ENCODE measurements at regions not wholly inside any gene's neighbourhood (a gene's known extent, or its start where the extent isn't known, plus 50 kb on each side); places are given as distances from the start of the nearest gene placed in this dataset.
"Not testable (repeated sequence)": the region's sequence is repeated elsewhere in the genome, so short reads cannot be mapped to it uniquely, and the experiment has no call there.

DNA sequence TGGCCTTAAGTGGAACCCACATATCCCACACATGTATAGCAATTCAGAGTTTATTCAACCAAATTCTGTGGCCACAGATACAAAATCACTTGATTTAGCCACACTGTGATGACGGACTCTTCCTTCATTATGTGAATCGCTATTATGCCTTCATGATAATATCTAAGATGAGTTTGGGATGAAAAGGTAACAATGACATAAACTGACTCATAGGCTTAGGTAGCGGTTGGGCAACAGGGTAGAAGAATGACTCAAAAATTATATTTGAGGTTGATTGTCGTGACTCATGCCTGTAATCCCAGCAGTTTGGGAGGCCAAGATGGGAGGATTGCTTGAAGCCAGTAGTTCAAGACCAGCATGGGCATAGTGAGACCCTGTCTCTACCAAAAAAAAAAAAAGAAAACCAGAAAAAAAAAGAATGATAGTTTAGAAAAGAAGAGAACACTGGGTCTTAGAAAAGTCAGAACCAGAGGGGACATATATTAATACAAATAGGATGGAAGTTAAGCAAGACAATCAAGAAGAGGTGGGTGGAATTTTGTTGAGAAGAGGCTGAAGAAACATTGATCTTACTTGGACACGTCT, 70.4 kb upstream of the USP9X start:
- no peak for ATAC-seq (ENCODE audit: insufficient number of reproducible peaks, low FRiP score, low read depth)
- no peaks in the 10 kb centered on the region for H3K27me3 ChIP-seq (replicated peaks; ENCODE audit: insufficient read depth)
- TF ChIP-seq, protein P1, sequence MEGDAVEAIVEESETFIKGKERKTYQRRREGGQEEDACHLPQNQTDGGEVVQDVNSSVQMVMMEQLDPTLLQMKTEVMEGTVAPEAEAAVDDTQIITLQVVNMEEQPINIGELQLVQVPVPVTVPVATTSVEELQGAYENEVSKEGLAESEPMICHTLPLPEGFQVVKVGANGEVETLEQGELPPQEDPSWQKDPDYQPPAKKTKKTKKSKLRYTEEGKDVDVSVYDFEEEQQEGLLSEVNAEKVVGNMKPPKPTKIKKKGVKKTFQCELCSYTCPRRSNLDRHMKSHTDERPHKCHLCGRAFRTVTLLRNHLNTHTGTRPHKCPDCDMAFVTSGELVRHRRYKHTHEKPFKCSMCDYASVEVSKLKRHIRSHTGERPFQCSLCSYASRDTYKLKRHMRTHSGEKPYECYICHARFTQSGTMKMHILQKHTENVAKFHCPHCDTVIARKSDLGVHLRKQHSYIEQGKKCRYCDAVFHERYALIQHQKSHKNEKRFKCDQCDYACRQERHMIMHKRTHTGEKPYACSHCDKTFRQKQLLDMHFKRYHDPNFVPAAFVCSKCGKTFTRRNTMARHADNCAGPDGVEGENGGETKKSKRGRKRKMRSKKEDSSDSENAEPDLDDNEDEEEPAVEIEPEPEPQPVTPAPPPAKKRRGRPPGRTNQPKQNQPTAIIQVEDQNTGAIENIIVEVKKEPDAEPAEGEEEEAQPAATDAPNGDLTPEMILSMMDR (IDR thresholded peaks at IDR 0.05), result no peak
- no peak for DNase-seq (ENCODE audit: low spot score)
- H3K36me3 ChIP-seq, result no peaks in the 10 kb centered on the region
- no peaks in the 10 kb centered on the region for H3K9me3 ChIP-seq
- no peak overlapping the region for H3K27ac ChIP-seq
- H3K4me1 ChIP-seq (ENCODE audit: control insufficient read depth in 1 of 2, low read depth in 2 of 2), result no peaks in the 10 kb centered on the region
- H3K4me3 ChIP-seq, result no peak overlapping the region

DNA sequence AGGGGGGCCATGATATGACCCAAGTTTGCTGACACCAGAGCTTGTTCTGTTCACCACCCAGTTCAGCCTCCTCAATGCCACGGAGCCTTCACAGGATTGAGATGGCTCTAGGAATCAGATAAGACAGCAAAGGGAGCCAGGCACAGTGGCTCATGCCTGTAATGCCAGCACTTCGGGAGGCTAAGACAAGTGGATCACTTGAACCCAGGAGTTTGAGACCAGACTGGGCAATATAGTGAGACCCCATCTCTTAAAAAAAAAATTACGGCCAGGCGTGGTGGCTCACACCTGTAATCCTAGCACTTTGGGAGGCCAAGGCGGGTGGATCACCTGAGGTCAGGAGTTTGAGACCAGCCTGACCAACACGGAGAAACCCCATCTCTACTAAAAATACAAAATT, 67.5 kb upstream of the USP9X start:
- H3K4me3 ChIP-seq; ATAC-seq (ENCODE audit: insufficient number of reproducible peaks, low FRiP score, low read depth); DNase-seq (ENCODE audit: low spot score): not testable (repeated sequence)

DNA sequence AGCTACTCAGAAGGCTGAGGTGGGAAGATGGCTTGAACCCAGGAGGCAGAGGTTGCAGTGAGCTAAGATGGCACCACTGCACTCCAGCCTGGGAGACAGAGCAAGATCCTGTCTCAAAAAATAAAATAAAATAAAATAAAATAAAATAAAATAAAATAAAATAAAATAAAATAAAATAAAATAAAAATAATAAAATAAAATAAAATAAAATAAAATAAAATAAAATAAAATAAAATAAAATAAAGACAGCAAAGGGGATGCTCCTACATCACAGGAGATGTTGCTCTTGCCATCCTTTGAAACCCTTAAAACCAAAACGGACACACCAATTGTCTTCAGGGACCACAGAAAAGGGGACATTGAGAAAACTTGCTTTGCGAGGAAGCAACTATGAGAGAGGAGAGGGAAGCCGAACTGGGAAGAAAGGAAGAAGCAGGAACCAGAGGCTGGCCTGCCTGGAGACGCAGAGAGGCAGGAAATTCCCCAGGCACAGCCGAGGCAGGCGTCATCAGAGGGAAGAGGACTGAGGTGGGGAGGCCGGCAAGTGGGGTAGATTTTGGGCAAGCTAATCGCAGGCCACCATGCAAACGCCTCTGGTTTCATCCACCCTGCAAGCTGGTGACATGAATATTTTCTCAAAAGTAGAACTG, 66.7 kb upstream of the USP9X start:
- not testable (repeated sequence) for ATAC-seq (ENCODE audit: insufficient number of reproducible peaks, low FRiP score, low read depth); DNase-seq (ENCODE audit: low spot score); H3K4me3 ChIP-seq; H3K27me3 ChIP-seq (replicated peaks; ENCODE audit: insufficient read depth); H3K36me3 ChIP-seq; H3K27ac ChIP-seq; H3K4me1 ChIP-seq (ENCODE audit: control insufficient read depth in 1 of 2, low read depth in 2 of 2); H3K9me3 ChIP-seq

More for the DNA sequence above, 67.5 kb upstream of the USP9X start:
- H3K4me1 ChIP-seq (ENCODE audit: control insufficient read depth in 1 of 2, low read depth in 2 of 2); H3K36me3 ChIP-seq; H3K27ac ChIP-seq; H3K9me3 ChIP-seq; H3K27me3 ChIP-seq (replicated peaks; ENCODE audit: insufficient read depth): not testable (repeated sequence)

DNA sequence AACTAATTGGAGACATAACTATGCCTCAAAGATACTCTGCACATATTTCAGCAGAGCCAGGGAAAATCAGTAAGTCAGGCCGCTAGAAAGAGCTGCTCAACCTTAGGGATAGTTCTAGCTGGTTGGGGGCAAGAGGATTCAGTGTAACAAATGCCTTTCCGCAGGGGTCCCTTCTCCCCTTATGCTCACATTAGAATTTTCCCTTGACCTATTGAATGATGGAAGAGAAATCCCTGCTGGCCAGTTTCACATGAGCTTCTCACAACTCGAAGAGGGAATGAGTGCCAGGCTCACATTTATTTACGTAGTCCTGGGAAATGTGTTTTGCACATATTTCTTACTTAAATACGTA, 66.2 kb upstream of the USP9X start:
- Histone ChIP-seq H3K4me1 (ENCODE audit: control insufficient read depth in 1 of 2, low read depth in 2 of 2) (no peaks in the 10 kb centered on the region), H3K4me3 (no peak overlapping the region), H3K36me3 (no peaks in the 10 kb centered on the region), H3K27ac (no peak overlapping the region), H3K27me3 (replicated peaks; ENCODE audit: insufficient read depth) (no peaks in the 10 kb centered on the region), H3K9me3 (no peaks in the 10 kb centered on the region)
- TF ChIP-seq, protein P1 (IDR thresholded peaks at IDR 0.05), result no peak
- no peak for DNase-seq (ENCODE audit: low spot score)
- ATAC-seq (ENCODE audit: insufficient number of reproducible peaks, low FRiP score, low read depth), result no peak

DNA sequence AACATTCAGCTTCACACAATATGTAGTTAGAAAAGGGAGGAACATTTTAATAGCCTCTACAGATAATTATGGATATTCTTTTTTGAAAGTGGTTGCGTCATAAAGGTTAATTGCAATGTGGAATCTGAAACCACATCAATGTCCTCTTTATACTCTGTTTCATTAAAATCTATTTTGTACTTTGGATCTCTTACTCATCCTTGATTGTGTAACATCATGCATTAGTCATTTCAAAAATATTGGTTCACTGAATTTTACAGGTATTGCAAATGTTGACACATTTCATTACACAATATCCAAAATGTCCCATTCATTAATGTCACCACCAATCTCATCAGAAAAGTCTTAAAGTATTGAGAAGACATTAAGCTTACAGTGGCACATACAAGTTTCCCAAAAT, 62.7 kb upstream of the USP9X start:
- no peaks in the 10 kb centered on the region for H3K9me3 ChIP-seq
- no peak overlapping the region for H3K27ac ChIP-seq
- no peaks in the 10 kb centered on the region for H3K36me3 ChIP-seq
- DNase-seq (ENCODE audit: low spot score) (no peak), ATAC-seq (ENCODE audit: insufficient number of reproducible peaks, low FRiP score, low read depth) (no peak)
- TF ChIP-seq, protein P1 (IDR thresholded peaks at IDR 0.05), result no peak
- no peaks in the 10 kb centered on the region for H3K27me3 ChIP-seq (replicated peaks; ENCODE audit: insufficient read depth)
- no peak overlapping the region for H3K4me3 ChIP-seq
- H3K4me1 ChIP-seq (ENCODE audit: control insufficient read depth in 1 of 2, low read depth in 2 of 2), result no peaks in the 10 kb centered on the region

DNA sequence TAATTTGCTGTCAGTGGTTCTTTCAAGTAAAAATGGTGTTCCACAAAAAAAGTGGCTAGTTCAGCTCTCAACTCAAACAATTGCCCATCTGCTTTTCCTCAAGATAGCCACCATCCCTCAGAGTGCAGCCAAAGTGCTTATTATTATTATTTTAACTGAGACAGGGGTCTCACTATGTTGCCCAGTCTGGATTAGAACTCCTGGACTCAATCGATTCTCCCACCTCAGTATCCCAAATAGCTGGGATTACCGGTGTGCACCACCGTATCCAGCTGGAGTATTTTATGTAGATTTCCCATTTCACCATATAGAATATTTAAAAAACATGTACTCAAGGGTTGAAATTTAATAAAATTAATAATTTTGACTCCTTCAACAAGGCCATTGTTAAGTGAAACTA, 62.1 kb upstream of the USP9X start:
- H3K27me3 ChIP-seq (replicated peaks; ENCODE audit: insufficient read depth), result no peaks in the 10 kb centered on the region
- no peaks in the 10 kb centered on the region for H3K9me3 ChIP-seq
- no peak overlapping the region for H3K27ac ChIP-seq
- no peaks in the 10 kb centered on the region for H3K36me3 ChIP-seq
- TF ChIP-seq, protein P1 (IDR thresholded peaks at IDR 0.05), result no peak
- no peaks in the 10 kb centered on the region for H3K4me1 ChIP-seq (ENCODE audit: control insufficient read depth in 1 of 2, low read depth in 2 of 2)
- H3K4me3 ChIP-seq, result no peak overlapping the region
- ATAC-seq (ENCODE audit: insufficient number of reproducible peaks, low FRiP score, low read depth) (no peak), DNase-seq (ENCODE audit: low spot score) (no peak)

DNA sequence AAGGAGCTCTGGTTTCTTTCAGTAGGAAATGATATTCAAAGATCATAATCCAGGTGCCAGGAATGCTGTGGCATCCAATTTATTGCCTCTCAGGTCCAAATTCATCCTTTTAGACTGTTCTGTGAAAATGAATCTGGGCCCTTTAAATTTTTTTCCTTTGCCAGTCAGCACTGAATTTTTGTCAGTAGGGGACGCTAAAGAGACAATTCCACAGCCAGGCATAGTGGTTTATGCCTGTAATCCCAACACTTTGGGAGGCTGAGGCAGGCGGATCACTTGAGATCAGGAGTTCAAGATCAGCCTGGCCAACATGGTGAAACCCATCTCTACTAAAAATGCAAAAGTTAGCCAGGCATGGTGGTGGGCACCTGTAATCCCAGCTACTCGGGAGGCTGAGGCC, 60.9 kb upstream of the USP9X start:
- not testable (repeated sequence) for ATAC-seq (ENCODE audit: insufficient number of reproducible peaks, low FRiP score, low read depth); H3K27ac ChIP-seq; H3K4me3 ChIP-seq; H3K9me3 ChIP-seq; H3K4me1 ChIP-seq (ENCODE audit: control insufficient read depth in 1 of 2, low read depth in 2 of 2); H3K36me3 ChIP-seq; H3K27me3 ChIP-seq (replicated peaks; ENCODE audit: insufficient read depth); DNase-seq (ENCODE audit: low spot score)
